ENCODE measurements at regions not wholly inside any gene's neighbourhood (a gene's known extent, or its start where the extent isn't known, plus 50 kb on each side); places are given as distances from the start of the nearest gene placed in this dataset.

DNA sequence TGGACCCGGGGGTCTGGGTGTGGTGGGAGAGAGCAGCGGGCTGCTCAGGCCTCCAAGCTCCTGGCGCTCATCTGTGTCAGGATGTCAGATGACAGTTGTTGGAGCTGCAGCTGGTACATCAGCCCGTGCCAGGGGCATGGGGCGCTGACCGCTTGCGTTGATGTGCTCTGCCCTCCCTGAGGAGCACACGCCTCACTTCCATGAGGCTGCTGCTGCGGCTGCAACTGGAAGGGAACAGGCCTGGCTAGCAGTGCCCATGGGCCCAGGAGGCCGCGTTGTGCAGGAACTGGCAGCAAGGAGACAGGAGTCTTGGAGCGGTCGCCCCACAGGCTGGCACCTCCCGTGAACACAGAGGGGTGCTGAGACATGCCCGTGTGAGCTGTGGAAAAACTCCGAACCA lies 361.3 kb upstream of the MKI67 start:
- TF ChIP-seq POLR2A (IDR thresholded peaks at IDR 0.05), result no peak
- TF ChIP-seq, protein P1, sequence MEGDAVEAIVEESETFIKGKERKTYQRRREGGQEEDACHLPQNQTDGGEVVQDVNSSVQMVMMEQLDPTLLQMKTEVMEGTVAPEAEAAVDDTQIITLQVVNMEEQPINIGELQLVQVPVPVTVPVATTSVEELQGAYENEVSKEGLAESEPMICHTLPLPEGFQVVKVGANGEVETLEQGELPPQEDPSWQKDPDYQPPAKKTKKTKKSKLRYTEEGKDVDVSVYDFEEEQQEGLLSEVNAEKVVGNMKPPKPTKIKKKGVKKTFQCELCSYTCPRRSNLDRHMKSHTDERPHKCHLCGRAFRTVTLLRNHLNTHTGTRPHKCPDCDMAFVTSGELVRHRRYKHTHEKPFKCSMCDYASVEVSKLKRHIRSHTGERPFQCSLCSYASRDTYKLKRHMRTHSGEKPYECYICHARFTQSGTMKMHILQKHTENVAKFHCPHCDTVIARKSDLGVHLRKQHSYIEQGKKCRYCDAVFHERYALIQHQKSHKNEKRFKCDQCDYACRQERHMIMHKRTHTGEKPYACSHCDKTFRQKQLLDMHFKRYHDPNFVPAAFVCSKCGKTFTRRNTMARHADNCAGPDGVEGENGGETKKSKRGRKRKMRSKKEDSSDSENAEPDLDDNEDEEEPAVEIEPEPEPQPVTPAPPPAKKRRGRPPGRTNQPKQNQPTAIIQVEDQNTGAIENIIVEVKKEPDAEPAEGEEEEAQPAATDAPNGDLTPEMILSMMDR (IDR thresholded peaks at IDR 0.05), result no peak
